Nephron progenitor cell (in vitro differentiated cells): ENCODE measurements at regions not wholly inside any gene's neighbourhood (a gene's known extent, or its start where the extent isn't known, plus 50 kb on each side); places are given as distances from the start of the nearest gene placed in this dataset.

Experiments
- DNase-seq: peaks from one replicate; pipeline ENCODE4 v3.0.0; 2021
- H3K27ac Mint-ChIP-seq: 2 replicates; pipeline ENCODE4 v1.8.0; 2021; ENCODE audit warnings: mild to moderate bottlenecking, moderate library complexity, mixed read lengths
- H3K27me3 Mint-ChIP-seq: 2 replicates; pipeline ENCODE4 v1.8.0; 2021; ENCODE audit warnings: mild to moderate bottlenecking, low read depth, mixed read lengths; ENCODE audit not compliant: poor library complexity
- H3K36me3 Mint-ChIP-seq: 2 replicates; pipeline ENCODE4 v1.8.0; 2021; ENCODE audit warnings: low read depth, mixed read lengths
- H3K4me1 Mint-ChIP-seq: 2 replicates; pipeline ENCODE4 v1.8.0; 2021; ENCODE audit warnings: mixed read lengths
- H3K4me3 Mint-ChIP-seq: 2 replicates; pipeline ENCODE4 v1.8.0; 2021; ENCODE audit warnings: mild to moderate bottlenecking, moderate library complexity, mixed read lengths
- H3K9me3 Mint-ChIP-seq: 2 replicates; pipeline ENCODE4 v1.8.0; 2021; ENCODE audit warnings: mild to moderate bottlenecking, moderate library complexity, mixed read lengths
- TF ChIP-seq, protein P1 (sequence below): fragments of 200-600 bp; sonication (generic); IDR thresholded peaks from 2 replicates; pipeline ENCODE4 v1.5.0; 2021; ENCODE audit warnings: antibody characterized with exemption

DNA sequence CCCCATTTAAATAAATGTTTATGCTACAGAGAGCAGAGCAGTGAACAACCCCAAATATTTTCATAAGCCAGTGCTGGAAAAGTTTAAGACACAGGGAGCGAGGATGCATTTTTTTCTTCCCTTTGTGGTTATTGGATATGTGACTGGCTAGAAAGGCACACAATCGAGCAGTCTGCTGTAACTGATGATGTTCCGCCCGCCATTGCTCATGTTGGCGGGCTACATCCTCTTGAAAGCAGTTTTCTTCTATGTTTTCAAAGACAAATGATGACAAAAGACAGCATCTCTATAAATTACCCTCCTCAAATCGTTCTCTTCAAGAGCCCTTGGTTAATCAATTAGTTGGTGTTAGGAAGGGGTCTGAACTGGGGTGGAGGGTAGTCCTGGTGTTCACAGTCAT lies 269.8 kb downstream of the SKAP2 start:
- H3K27me3 Mint-ChIP-seq: peaks cover 8% of the 10 kb centered on the region
- H3K9me3 Mint-ChIP-seq: no peaks in the 10 kb centered on the region
- TF ChIP-seq, protein P1, sequence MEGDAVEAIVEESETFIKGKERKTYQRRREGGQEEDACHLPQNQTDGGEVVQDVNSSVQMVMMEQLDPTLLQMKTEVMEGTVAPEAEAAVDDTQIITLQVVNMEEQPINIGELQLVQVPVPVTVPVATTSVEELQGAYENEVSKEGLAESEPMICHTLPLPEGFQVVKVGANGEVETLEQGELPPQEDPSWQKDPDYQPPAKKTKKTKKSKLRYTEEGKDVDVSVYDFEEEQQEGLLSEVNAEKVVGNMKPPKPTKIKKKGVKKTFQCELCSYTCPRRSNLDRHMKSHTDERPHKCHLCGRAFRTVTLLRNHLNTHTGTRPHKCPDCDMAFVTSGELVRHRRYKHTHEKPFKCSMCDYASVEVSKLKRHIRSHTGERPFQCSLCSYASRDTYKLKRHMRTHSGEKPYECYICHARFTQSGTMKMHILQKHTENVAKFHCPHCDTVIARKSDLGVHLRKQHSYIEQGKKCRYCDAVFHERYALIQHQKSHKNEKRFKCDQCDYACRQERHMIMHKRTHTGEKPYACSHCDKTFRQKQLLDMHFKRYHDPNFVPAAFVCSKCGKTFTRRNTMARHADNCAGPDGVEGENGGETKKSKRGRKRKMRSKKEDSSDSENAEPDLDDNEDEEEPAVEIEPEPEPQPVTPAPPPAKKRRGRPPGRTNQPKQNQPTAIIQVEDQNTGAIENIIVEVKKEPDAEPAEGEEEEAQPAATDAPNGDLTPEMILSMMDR: no peak
- peak overlapping the region; percentile 9 for H3K4me3 Mint-ChIP-seq
- H3K27ac Mint-ChIP-seq: peak overlapping the region; percentile 18
- H3K4me1 Mint-ChIP-seq: peaks cover 52% of the 10 kb centered on the region
- H3K36me3 Mint-ChIP-seq: no peaks in the 10 kb centered on the region
- DNase-seq: no peak

DNA sequence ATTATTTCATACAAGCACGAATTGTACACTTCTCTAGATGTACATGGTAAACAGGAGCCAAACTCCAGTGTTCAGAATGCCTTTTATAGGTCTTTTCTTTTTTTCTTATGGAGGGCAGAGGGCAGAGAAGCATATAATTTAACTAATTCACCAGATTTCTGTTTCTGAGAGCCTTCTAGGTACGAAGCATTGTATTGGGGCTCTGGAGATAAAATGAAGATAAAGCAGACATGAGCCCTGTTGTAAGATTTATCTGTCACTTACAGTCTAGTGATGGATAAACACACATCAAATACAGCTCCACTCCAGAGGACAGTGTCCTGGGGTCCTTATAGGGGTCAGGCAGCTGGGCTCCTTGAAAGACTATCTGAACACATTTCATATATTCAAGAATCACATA lies 265.5 kb downstream of the SKAP2 start:
- Mint-ChIP-seq H3K36me3 (no peaks in the 10 kb centered on the region), H3K27me3 (peaks cover 7% of the 10 kb centered on the region), H3K4me1 (peaks cover 74% of the 10 kb centered on the region), H3K9me3 (no peaks in the 10 kb centered on the region), H3K4me3 (no peak overlapping the region), H3K27ac (no peak overlapping the region)
- TF ChIP-seq, protein P1: no peak
- DNase-seq: no peak

DNA sequence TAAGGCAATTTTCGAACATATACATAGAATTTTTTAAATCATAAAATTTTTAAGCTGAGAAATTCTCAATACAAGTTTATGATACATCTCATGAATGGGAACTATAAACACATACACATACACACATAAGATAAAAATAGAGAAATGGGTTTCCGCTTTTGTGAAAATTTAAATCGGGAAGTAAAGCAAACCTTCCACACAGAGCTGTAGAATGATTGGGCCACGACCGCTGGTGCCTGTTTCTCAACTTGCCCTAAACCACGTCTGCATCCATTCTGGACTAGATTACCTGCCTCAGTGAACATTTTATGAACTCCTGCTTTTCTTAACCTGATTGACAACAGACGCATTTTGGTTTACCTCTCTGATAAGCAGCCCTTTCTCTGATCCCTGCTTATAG lies 264.4 kb downstream of the SKAP2 start:
- no peaks in the 10 kb centered on the region for H3K36me3 Mint-ChIP-seq
- peaks cover 68% of the 10 kb centered on the region for H3K4me1 Mint-ChIP-seq
- H3K9me3 Mint-ChIP-seq: no peaks in the 10 kb centered on the region
- H3K27ac Mint-ChIP-seq: peak overlapping the region; percentile 83
- no peak overlapping the region for H3K4me3 Mint-ChIP-seq
- TF ChIP-seq, protein P1: no peak
- H3K27me3 Mint-ChIP-seq: peaks cover 6% of the 10 kb centered on the region
- DNase-seq: no peak

DNA sequence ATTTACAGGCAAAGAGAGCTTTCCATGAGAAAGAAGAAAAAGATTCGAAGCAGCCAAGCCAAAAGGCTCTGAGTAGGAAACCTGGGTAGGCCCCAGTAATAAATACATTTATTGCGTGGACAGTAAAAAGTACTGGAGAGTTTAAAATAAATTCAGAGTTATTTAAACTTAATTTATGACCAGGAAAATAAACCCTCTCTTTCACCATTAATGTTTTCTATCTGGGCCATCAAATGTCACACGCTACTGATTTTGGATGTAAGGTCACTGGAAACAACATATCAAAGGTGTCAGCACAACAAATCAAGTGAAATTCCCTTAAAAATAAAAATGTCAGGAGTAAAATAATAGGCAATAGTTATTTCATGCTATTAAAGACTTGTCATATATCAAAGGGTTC lies 264.0 kb downstream of the SKAP2 start:
- H3K36me3 Mint-ChIP-seq: no peaks in the 10 kb centered on the region
- peak overlapping the region; percentile 83 for H3K27ac Mint-ChIP-seq
- no peak for DNase-seq
- peaks cover 7% of the 10 kb centered on the region for H3K27me3 Mint-ChIP-seq
- H3K9me3 Mint-ChIP-seq: no peaks in the 10 kb centered on the region
- no peak overlapping the region for H3K4me3 Mint-ChIP-seq
- peaks cover 64% of the 10 kb centered on the region for H3K4me1 Mint-ChIP-seq
- TF ChIP-seq, protein P1: no peak

DNA sequence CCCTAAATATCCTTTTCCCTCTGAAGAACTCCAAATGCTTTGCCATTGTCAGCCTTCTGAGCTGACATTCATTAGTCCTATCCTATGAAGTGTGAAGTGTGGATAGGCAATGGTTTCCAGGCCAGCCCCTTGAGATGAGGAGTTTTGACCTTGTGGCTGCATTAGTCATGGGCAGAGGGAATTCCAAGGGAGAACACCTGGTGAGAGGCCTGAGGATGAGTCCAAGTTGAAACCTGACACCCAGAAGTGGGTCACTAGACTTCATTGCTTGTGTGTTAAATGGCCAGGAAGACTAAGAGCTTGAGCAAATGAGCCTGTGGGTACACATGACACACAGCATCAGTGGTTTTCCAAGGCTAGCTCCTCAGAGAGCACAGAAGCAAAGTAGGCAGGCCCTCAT lies 260.8 kb downstream of the SKAP2 start:
- H3K4me3 Mint-ChIP-seq: no peak overlapping the region

DNA sequence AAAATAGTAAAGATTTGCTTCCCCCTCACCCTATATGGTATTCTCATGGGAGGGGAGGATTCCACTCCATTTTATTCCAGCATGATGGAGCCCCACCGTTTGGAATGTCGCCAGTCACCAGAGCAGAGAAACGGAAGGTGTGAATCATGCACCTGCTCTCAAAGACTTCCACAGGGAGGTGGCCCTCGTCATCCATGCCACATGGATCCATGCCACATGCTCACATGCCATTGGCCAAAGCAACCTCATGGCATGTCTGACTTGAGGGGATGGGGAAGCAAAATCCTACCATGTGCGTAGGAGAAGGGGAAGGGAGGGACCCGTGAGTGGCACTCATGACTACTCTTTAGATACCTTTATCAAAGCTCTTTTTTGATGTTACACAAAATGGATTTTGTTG lies 256.0 kb downstream of the SKAP2 start:
- no peaks in the 10 kb centered on the region for H3K9me3 Mint-ChIP-seq
- TF ChIP-seq, protein P1: no peak
- peaks cover 15% of the 10 kb centered on the region for H3K4me1 Mint-ChIP-seq
- H3K27me3 Mint-ChIP-seq: peaks cover 15% of the 10 kb centered on the region
- H3K27ac Mint-ChIP-seq: no peak overlapping the region
- no peak for DNase-seq
- H3K36me3 Mint-ChIP-seq: no peaks in the 10 kb centered on the region
- no peak overlapping the region for H3K4me3 Mint-ChIP-seq

More for the DNA sequence above, 260.8 kb downstream of the SKAP2 start:
- no peak for DNase-seq
- Mint-ChIP-seq H3K27ac (no peak overlapping the region), H3K4me1 (peaks cover 40% of the 10 kb centered on the region), H3K36me3 (no peaks in the 10 kb centered on the region), H3K27me3 (peaks cover 10% of the 10 kb centered on the region), H3K9me3 (no peaks in the 10 kb centered on the region)
- TF ChIP-seq, protein P1: no peak
